GM23338 (cell line): ENCODE measurements at regions not wholly inside any gene's neighbourhood (a gene's known extent, or its start where the extent isn't known, plus 50 kb on each side); places are given as distances from the start of the nearest gene placed in this dataset.

Experiments
- ATAC-seq: fragments of 200-7000 bp; cut with Tn5 transposase; 3 replicates; pipeline ENCODE4 v1.9.1; 2020
- DNase-seq: peaks from one replicate; pipeline ENCODE4 v3.0.0-alpha.2; 2015; ENCODE audit warnings: low spot score
- H2AFZ ChIP-seq: fragments of 200-600 bp; sonication (generic); 2 replicates; pipeline ENCODE4 v1.8.0; 2016; ENCODE audit warnings: antibody characterized with exemption, mild to moderate bottlenecking, moderate library complexity
- H3F3A ChIP-seq: fragments of 200-600 bp; sonication (generic); replicated peaks from 2 replicates; pipeline ENCODE4 v1.8.0; 2017; ENCODE audit warnings: antibody characterized with exemption, mixed run types, low read depth
- H3K27ac ChIP-seq: fragments of 200-600 bp; sonication (generic); 2 replicates; pipeline ENCODE4 v1.6.1; 2016; ENCODE audit warnings: low read depth
- H3K27me3 ChIP-seq: fragments of 200-600 bp; sonication (generic); 2 replicates; pipeline ENCODE4 v1.8.0; 2016; ENCODE audit warnings: mild to moderate bottlenecking, mixed run types, moderate library complexity; ENCODE audit not compliant: insufficient read depth
- H3K36me3 ChIP-seq: fragments of 200-600 bp; sonication (generic); 2 replicates; pipeline ENCODE4 v1.8.0; 2016; ENCODE audit warnings: mild to moderate bottlenecking; ENCODE audit not compliant: insufficient read depth
- H3K4me1 ChIP-seq: fragments of 200-600 bp; sonication (generic); 2 replicates; pipeline ENCODE4 v1.8.0; 2016; ENCODE audit warnings: mild to moderate bottlenecking, moderate library complexity; ENCODE audit not compliant: insufficient read depth
- H3K4me2 ChIP-seq: fragments of 200-600 bp; sonication (generic); 2 replicates; pipeline ENCODE4 v1.7.1; 2017; ENCODE audit warnings: mixed run types
- H3K4me3 ChIP-seq: fragments of 200-600 bp; sonication (generic); 2 replicates; pipeline ENCODE4 v1.6.1; 2016; ENCODE audit warnings: mixed run types
- H3K79me2 ChIP-seq: fragments of 200-600 bp; sonication (generic); replicated peaks from 2 replicates; pipeline ENCODE4 v1.8.0; 2017; ENCODE audit warnings: mild to moderate bottlenecking; ENCODE audit not compliant: insufficient read depth
- H3K9me2 ChIP-seq: fragments of 200-600 bp; sonication (generic); 2 replicates; pipeline ENCODE4 v1.8.0; 2017; ENCODE audit not compliant: insufficient read depth
- H4K20me1 ChIP-seq: fragments of 200-600 bp; sonication (generic); replicated peaks from 2 replicates; pipeline ENCODE4 v1.8.0; 2017; ENCODE audit warnings: mild to moderate bottlenecking; ENCODE audit not compliant: insufficient read depth
- H3K27ac Mint-ChIP-seq: 2 replicates; pipeline ENCODE4 v1.8.0; 2020; ENCODE audit warnings: inconsistent platforms, mild to moderate bottlenecking, moderate library complexity, mixed read lengths
- H3K27me3 Mint-ChIP-seq: 3 replicates; pipeline ENCODE4 v1.8.0; 2022; ENCODE audit warnings: low read depth, mild to moderate bottlenecking, moderate library complexity, mixed read lengths, inconsistent platforms; ENCODE audit not compliant: insufficient read depth, poor library complexity
- H3K36me3 Mint-ChIP-seq: 3 replicates; pipeline ENCODE4 v1.8.0; 2021; ENCODE audit warnings: low read depth, mild to moderate bottlenecking, inconsistent platforms, moderate library complexity, mixed read lengths
- H3K4me1 Mint-ChIP-seq: 3 replicates; pipeline ENCODE4 v1.8.0; 2020; ENCODE audit warnings: mild to moderate bottlenecking, inconsistent platforms, mixed read lengths
- H3K4me3 Mint-ChIP-seq: 3 replicates; pipeline ENCODE4 v1.8.0; 2021; ENCODE audit warnings: moderate library complexity, mild to moderate bottlenecking, inconsistent platforms, mixed read lengths
- H3K9me3 Mint-ChIP-seq: 3 replicates; pipeline ENCODE4 v1.8.0; 2020; ENCODE audit warnings: moderate library complexity, mild to moderate bottlenecking, inconsistent platforms, mixed read lengths
- CREB1 ChIP-seq: fragments of 250-450 bp; sonication (Bioruptor Pico); IDR thresholded peaks from 2 replicates; pipeline ENCODE4 v1.5.0; 2020; ENCODE audit warnings: low read depth, mild to moderate bottlenecking, moderate library complexity
- EZH2 ChIP-seq: fragments of 200-600 bp; sonication (generic); IDR thresholded peaks from one replicate; pipeline ENCODE4 v1.8.0; 2017; ENCODE audit warnings: antibody characterized with exemption, mild to moderate bottlenecking, low read depth; ENCODE audit not compliant: unreplicated experiment
- EZH2phosphoT487 ChIP-seq: fragments of 200-600 bp; sonication (generic); IDR thresholded peaks from one replicate; pipeline ENCODE4 v1.8.1; 2018; ENCODE audit warnings: antibody characterized with exemption; ENCODE audit not compliant: unreplicated experiment
- JUNB ChIP-seq: IDR thresholded peaks from one replicate; pipeline ENCODE4 v1.6.1; 2016; ENCODE audit warnings: antibody characterized with exemption; ENCODE audit not compliant: unreplicated experiment
- NANOG ChIP-seq: IDR thresholded peaks from 2 replicates; pipeline ENCODE4 v1.6.1; 2016; ENCODE audit warnings: antibody characterized with exemption, borderline replicate concordance
- POLR2AphosphoS5 ChIP-seq: IDR thresholded peaks from 2 replicates; pipeline ENCODE4 v1.6.1; 2016; ENCODE audit warnings: antibody characterized with exemption, low read depth
- STAT1 ChIP-seq: IDR thresholded peaks from one replicate; pipeline ENCODE4 v1.6.1; 2016; ENCODE audit warnings: antibody characterized with exemption; ENCODE audit not compliant: unreplicated experiment
- ZNF331 ChIP-seq: fragments of 250-450 bp; sonication (Bioruptor Pico); IDR thresholded peaks from 2 replicates; pipeline ENCODE4 v1.5.0; 2020; ENCODE audit warnings: low read depth, mild to moderate bottlenecking, moderate library complexity
- TF ChIP-seq, protein P1 (sequence below): IDR thresholded peaks from one replicate; pipeline ENCODE4 v1.6.1; 2018; ENCODE audit warnings: antibody characterized with exemption; ENCODE audit not compliant: unreplicated experiment
- TF ChIP-seq, protein P2 (sequence below): fragments of 250-450 bp; sonication (Bioruptor Pico); IDR thresholded peaks from 2 replicates; pipeline ENCODE4 v1.5.0; 2020; ENCODE audit warnings: mild to moderate bottlenecking, moderate library complexity
- TF ChIP-seq, protein P3 (sequence below): IDR thresholded peaks from 2 replicates; pipeline ENCODE4 v1.6.1; 2016; ENCODE audit warnings: antibody characterized with exemption

DNA sequence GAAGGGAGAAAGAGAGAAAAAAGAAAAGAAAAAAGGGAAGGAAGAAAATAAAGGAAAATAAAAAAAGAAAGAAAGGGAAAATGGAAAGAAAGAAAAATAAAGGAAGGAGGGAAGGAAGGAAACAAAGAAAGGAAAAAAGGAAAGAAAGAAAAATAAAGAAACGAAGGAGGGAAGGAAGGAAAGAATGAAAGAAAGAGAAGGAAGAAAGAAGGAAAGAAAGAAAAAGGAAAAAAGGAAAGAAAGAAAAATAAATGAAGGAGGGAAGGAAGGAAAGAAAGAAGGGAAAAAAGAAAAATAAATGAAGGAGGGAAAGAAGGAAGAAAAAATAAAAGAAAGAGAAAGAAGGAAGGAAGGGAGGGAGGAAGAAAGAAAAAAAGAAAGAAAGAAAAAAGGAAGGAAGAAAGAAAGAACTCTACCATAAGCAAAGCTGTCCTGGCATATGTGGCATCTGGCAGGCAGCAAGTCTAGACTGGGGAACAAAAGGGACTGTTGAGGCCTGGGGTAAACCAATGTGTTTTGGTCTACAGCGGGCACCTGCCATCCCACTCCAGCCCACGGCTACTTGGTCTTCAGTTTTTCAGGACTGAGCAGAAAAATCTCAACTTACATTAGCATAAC, 86.9 kb downstream of the TFAP2C start:
- Mint-ChIP-seq H3K36me3 (peaks cover 4% of the 10 kb centered on the region; the same call in 1 of the 3 replicates), H3K4me1 (peaks cover 37% of the 10 kb centered on the region), H3K27me3 (peaks cover 18% of the 10 kb centered on the region), H3K27ac (no peak overlapping the region), H3K9me3 (peaks cover 8% of the 10 kb centered on the region; the same call in 1 of the 3 replicates), H3K4me3 (no peak overlapping the region)
- DNase-seq (no peak), ATAC-seq (no peak)
- Histone ChIP-seq H3K4me1 (peaks cover 31% of the 10 kb centered on the region), H3K79me2 (no peaks in the 10 kb centered on the region), H3K27me3 (no peaks in the 10 kb centered on the region), H4K20me1 (no peaks in the 10 kb centered on the region), H3F3A (no peaks in the 10 kb centered on the region), H3K4me3 (no peak overlapping the region), H3K4me2 (no peak overlapping the region), H3K27ac (no peak overlapping the region), H3K9me2 (no peaks in the 10 kb centered on the region), H3K36me3 (no peaks in the 10 kb centered on the region), H2AFZ (peak overlapping the region; percentile 83; the same call in 1 of the 2 replicates)
- TF ChIP-seq CREB1 (CRISPR knock-in tag) (no peak), EZH2phosphoT487 (no peak), NANOG (no peak)

DNA sequence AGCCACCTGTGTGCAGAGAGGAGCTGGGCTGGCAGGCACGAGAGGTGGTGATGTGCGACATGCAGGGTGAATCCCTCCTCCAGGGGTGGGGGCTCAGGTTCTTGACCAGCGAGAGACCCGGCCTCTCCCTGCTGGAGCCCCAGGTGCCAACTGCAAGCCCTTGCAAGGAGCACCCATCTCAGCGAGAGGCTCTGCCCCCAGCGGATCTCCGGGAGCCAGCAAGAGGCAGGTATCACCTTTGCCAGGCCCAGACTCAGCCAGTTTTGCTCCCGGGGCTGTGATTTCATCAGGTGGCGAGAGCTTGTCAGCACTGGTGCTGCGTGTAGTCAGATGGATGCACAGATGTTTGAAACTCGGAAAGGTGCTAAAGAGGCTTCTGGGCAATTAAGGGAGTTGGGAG, 87.7 kb downstream of the TFAP2C start:
- H3K4me1 ChIP-seq, result peaks cover 23% of the 10 kb centered on the region
- H4K20me1 ChIP-seq, result no peaks in the 10 kb centered on the region
- H3K4me3 ChIP-seq, result no peak overlapping the region
- no peak overlapping the region for H3K4me3 Mint-ChIP-seq
- no peak; the same call in 2 of the 3 replicates for ATAC-seq
- H3K27ac Mint-ChIP-seq, result no peak overlapping the region
- H2AFZ ChIP-seq, result peak overlapping the region; percentile 83; the same call in 1 of the 2 replicates
- H3K9me2 ChIP-seq, result no peaks in the 10 kb centered on the region
- H3K4me2 ChIP-seq, result no peak overlapping the region
- no peak overlapping the region for H3K27ac ChIP-seq
- no peaks in the 10 kb centered on the region for H3F3A ChIP-seq
- 0 out of 3 replicates have a peak, but pooled peaks cover 4% of the 10 kb centered on the region for H3K36me3 Mint-ChIP-seq
- H3K79me2 ChIP-seq, result no peaks in the 10 kb centered on the region
- no peaks in the 10 kb centered on the region for H3K27me3 ChIP-seq
- H3K36me3 ChIP-seq, result no peaks in the 10 kb centered on the region
- no peak for DNase-seq
- peaks cover 29% of the 10 kb centered on the region for H3K4me1 Mint-ChIP-seq
- peaks cover 8% of the 10 kb centered on the region; the same call in 1 of the 3 replicates for H3K9me3 Mint-ChIP-seq
- peaks cover 13% of the 10 kb centered on the region for H3K27me3 Mint-ChIP-seq
- no peak for TF ChIP-seq EZH2
- TF ChIP-seq STAT1, result no peak
- TF ChIP-seq, protein P1, sequence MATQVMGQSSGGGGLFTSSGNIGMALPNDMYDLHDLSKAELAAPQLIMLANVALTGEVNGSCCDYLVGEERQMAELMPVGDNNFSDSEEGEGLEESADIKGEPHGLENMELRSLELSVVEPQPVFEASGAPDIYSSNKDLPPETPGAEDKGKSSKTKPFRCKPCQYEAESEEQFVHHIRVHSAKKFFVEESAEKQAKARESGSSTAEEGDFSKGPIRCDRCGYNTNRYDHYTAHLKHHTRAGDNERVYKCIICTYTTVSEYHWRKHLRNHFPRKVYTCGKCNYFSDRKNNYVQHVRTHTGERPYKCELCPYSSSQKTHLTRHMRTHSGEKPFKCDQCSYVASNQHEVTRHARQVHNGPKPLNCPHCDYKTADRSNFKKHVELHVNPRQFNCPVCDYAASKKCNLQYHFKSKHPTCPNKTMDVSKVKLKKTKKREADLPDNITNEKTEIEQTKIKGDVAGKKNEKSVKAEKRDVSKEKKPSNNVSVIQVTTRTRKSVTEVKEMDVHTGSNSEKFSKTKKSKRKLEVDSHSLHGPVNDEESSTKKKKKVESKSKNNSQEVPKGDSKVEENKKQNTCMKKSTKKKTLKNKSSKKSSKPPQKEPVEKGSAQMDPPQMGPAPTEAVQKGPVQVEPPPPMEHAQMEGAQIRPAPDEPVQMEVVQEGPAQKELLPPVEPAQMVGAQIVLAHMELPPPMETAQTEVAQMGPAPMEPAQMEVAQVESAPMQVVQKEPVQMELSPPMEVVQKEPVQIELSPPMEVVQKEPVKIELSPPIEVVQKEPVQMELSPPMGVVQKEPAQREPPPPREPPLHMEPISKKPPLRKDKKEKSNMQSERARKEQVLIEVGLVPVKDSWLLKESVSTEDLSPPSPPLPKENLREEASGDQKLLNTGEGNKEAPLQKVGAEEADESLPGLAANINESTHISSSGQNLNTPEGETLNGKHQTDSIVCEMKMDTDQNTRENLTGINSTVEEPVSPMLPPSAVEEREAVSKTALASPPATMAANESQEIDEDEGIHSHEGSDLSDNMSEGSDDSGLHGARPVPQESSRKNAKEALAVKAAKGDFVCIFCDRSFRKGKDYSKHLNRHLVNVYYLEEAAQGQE, result no peak
- TF ChIP-seq, protein P2, sequence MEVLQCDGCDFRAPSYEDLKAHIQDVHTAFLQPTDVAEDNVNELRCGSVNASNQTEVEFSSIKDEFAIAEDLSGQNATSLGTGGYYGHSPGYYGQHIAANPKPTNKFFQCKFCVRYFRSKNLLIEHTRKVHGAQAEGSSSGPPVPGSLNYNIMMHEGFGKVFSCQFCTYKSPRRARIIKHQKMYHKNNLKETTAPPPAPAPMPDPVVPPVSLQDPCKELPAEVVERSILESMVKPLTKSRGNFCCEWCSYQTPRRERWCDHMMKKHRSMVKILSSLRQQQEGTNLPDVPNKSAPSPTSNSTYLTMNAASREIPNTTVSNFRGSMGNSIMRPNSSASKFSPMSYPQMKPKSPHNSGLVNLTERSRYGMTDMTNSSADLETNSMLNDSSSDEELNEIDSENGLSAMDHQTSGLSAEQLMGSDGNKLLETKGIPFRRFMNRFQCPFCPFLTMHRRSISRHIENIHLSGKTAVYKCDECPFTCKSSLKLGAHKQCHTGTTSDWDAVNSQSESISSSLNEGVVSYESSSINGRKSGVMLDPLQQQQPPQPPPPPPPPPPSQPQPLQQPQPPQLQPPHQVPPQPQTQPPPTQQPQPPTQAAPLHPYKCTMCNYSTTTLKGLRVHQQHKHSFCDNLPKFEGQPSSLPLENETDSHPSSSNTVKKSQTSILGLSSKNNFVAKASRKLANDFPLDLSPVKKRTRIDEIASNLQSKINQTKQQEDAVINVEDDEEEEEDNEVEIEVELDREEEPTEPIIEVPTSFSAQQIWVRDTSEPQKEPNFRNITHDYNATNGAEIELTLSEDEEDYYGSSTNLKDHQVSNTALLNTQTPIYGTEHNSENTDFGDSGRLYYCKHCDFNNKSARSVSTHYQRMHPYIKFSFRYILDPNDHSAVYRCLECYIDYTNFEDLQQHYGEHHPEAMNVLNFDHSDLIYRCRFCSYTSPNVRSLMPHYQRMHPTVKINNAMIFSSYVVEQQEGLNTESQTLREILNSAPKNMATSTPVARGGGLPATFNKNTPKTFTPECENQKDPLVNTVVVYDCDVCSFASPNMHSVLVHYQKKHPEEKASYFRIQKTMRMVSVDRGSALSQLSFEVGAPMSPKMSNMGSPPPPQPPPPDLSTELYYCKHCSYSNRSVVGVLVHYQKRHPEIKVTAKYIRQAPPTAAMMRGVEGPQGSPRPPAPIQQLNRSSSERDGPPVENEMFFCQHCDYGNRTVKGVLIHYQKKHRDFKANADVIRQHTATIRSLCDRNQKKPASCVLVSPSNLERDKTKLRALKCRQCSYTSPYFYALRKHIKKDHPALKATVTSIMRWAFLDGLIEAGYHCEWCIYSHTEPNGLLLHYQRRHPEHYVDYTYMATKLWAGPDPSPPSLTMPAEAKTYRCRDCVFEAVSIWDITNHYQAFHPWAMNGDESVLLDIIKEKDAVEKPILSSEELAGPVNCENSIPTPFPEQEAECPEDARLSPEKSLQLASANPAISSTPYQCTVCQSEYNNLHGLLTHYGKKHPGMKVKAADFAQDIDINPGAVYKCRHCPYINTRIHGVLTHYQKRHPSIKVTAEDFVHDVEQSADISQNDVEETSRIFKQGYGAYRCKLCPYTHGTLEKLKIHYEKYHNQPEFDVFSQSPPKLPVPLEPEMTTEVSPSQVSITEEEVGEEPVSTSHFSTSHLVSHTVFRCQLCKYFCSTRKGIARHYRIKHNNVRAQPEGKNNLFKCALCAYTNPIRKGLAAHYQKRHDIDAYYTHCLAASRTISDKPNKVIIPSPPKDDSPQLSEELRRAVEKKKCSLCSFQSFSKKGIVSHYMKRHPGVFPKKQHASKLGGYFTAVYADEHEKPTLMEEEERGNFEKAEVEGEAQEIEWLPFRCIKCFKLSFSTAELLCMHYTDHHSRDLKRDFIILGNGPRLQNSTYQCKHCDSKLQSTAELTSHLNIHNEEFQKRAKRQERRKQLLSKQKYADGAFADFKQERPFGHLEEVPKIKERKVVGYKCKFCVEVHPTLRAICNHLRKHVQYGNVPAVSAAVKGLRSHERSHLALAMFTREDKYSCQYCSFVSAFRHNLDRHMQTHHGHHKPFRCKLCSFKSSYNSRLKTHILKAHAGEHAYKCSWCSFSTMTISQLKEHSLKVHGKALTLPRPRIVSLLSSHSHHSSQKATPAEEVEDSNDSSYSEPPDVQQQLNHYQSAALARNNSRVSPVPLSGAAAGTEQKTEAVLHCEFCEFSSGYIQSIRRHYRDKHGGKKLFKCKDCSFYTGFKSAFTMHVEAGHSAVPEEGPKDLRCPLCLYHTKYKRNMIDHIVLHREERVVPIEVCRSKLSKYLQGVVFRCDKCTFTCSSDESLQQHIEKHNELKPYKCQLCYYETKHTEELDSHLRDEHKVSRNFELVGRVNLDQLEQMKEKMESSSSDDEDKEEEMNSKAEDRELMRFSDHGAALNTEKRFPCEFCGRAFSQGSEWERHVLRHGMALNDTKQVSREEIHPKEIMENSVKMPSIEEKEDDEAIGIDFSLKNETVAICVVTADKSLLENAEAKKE (CRISPR knock-in tag), result no peak
- TF ChIP-seq, protein P3, sequence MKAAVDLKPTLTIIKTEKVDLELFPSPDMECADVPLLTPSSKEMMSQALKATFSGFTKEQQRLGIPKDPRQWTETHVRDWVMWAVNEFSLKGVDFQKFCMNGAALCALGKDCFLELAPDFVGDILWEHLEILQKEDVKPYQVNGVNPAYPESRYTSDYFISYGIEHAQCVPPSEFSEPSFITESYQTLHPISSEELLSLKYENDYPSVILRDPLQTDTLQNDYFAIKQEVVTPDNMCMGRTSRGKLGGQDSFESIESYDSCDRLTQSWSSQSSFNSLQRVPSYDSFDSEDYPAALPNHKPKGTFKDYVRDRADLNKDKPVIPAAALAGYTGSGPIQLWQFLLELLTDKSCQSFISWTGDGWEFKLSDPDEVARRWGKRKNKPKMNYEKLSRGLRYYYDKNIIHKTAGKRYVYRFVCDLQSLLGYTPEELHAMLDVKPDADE, result no peak
- no peak for TF ChIP-seq NANOG
- no peak for TF ChIP-seq JUNB
- TF ChIP-seq ZNF331 (CRISPR knock-in tag), result no peak
- no peak for TF ChIP-seq POLR2AphosphoS5
- TF ChIP-seq EZH2phosphoT487, result no peak
